Stimulated activated CD8-positive, alpha-beta memory T cell treated with anti-CD3 and anti-CD28 coated beads, Interleukin-4, amount 100 ng/mL, for 48 hours (primary cell): ENCODE measurements at regions not wholly inside any gene's neighbourhood (a gene's known extent, or its start where the extent isn't known, plus 50 kb on each side); places are given as distances from the start of the nearest gene placed in this dataset.
"Not testable (repeated sequence)": the region's sequence is repeated elsewhere in the genome, so short reads cannot be mapped to it uniquely, and the experiment has no call there.

Experiments
- DNase-seq: peaks from one replicate; pipeline ENCODE4 v3.0.0-alpha.2; 2020

GRCh38 chr4:157768419-157768818 is 404.4 kb downstream of the GASK1B start:
- DNase-seq = no peak

GRCh38 chr4:157763490-157763889 is 409.3 kb downstream of the GASK1B start:
- no peak for DNase-seq

GRCh38 chr4:157754410-157754809 is 418.4 kb downstream of the GASK1B start:
- DNase-seq = no peak

GRCh38 chr4:157751631-157752030 is 421.2 kb downstream of the GASK1B start:
- no peak for DNase-seq

- no peak for DNase-seq
These were observed 431.2 kb downstream of the GASK1B start for GRCh38 chr4:157741642-157742041.

- DNase-seq = no peak
These were observed 433.6 kb downstream of the GASK1B start for GRCh38 chr4:157739242-157739641.

- DNase-seq = no peak
These were observed 444.6 kb downstream of the GASK1B start for GRCh38 chr4:157728215-157728614.

GRCh38 chr4:157727163-157727562 is 445.7 kb downstream of the GASK1B start:
- DNase-seq = no peak

- no peak for DNase-seq
These were observed 450.7 kb downstream of the GASK1B start for GRCh38 chr4:157722146-157722545.

- DNase-seq = no peak
These were observed 459.5 kb downstream of the GASK1B start for GRCh38 chr4:157713342-157713741.

- no peak for DNase-seq
These were observed 466.7 kb downstream of the GASK1B start for GRCh38 chr4:157706155-157706554.

- no peak for DNase-seq
These were observed 470.0 kb downstream of the GASK1B start for GRCh38 chr4:157702831-157703230.

- DNase-seq = no peak
These were observed 471.2 kb downstream of the GASK1B start for GRCh38 chr4:157701695-157701994.

- DNase-seq = no peak
These were observed 471.7 kb downstream of the GASK1B start for GRCh38 chr4:157700898-157701694.

- DNase-seq = no peak
These were observed 468.9 kb downstream of the GRIA2 start for GRCh38 chr4:157689476-157689875.

- DNase-seq = no peak
These were observed 467.4 kb downstream of the GRIA2 start for GRCh38 chr4:157687971-157688370.

- DNase-seq = not testable (repeated sequence)
These were observed 458.8 kb downstream of the GRIA2 start for GRCh38 chr4:157679326-157679725.

- DNase-seq = no peak
These were observed 457.9 kb downstream of the GRIA2 start for GRCh38 chr4:157678478-157678877.

- no peak for DNase-seq
These were observed 454.2 kb downstream of the GRIA2 start for GRCh38 chr4:157674699-157675098.

GRCh38 chr4:157667836-157668235 is 447.3 kb downstream of the GRIA2 start:
- DNase-seq = no peak

GRCh38 chr4:157664726-157665125 is 444.2 kb downstream of the GRIA2 start:
- no peak for DNase-seq

GRCh38 chr4:157655096-157655809 is 434.7 kb downstream of the GRIA2 start:
- DNase-seq = no peak

- no peak for DNase-seq
These were observed 422.7 kb downstream of the GRIA2 start for GRCh38 chr4:157643257-157643656.

- DNase-seq = no peak
These were observed 413.5 kb downstream of the GRIA2 start for GRCh38 chr4:157634057-157634456.
